Activated B cell treated with CpG ODN at 0.5 μM for 24 hours (primary cell): ENCODE measurements at regions not wholly inside any gene's neighbourhood (a gene's known extent, or its start where the extent isn't known, plus 50 kb on each side); places are given as distances from the start of the nearest gene placed in this dataset.

Experiments
- ATAC-seq: fragments of 200-7000 bp; cut with Tn5 transposase; one replicate; pipeline ENCODE4 v1.10.0; 2021; ENCODE audit warnings: low read depth, mild to moderate bottlenecking, moderate library complexity
- CTCF ChIA-PET: fragments of 350-600 bp; sonication (Branson Sonifier 250); formaldehyde crosslinking; loops from one replicate; lab custom pipeline; 2021; ENCODE audit warnings: antibody characterized with exemption; lab: Charles Lee
- POLR2A ChIA-PET: fragments of 350-600 bp; sonication (Branson Sonifier 250); formaldehyde crosslinking; loops from one replicate; lab custom pipeline; 2021; ENCODE audit warnings: antibody characterized with exemption; lab: Charles Lee
- DNase-seq: peaks from one replicate; pipeline ENCODE4 v3.0.0; 2022
- H3K27ac Mint-ChIP-seq: one replicate; pipeline ENCODE4 v1.8.0; 2020; ENCODE audit warnings: mixed read lengths
- H3K27me3 Mint-ChIP-seq: one replicate; pipeline ENCODE4 v1.8.0; 2021; ENCODE audit warnings: mixed read lengths
- H3K36me3 Mint-ChIP-seq: one replicate; pipeline ENCODE4 v1.8.0; 2021; ENCODE audit warnings: low read depth, mixed read lengths
- H3K4me1 Mint-ChIP-seq: one replicate; pipeline ENCODE4 v1.8.0; 2021; ENCODE audit warnings: mixed read lengths
- H3K4me3 Mint-ChIP-seq: one replicate; pipeline ENCODE4 v1.8.0; 2020; ENCODE audit warnings: mild to moderate bottlenecking, mixed read lengths
- H3K9me3 Mint-ChIP-seq: one replicate; pipeline ENCODE4 v1.8.0; 2020; ENCODE audit warnings: mixed read lengths
- intact Hi-C: fragments of 100-400 bp; cut with micrococcal nuclease; formaldehyde crosslinking; loops from one replicate; pipeline ENCODE4 v1.15.1; 2024
- TF ChIP-seq, protein P1 (sequence below): fragments of 200-600 bp; IDR thresholded peaks from one replicate; pipeline ENCODE4 v1.8.0; 2022; ENCODE audit warnings: antibody characterized with exemption, mild to moderate bottlenecking

GRCh38 chr3:193783166-193783896, 190.3 kb downstream of the OPA1 start:
- DNase-seq = no peak
- Mint-ChIP-seq H3K9me3 (no peaks in the 10 kb centered on the region), H3K36me3 (no peaks in the 10 kb centered on the region), H3K27me3 (peaks cover 32% of the 10 kb centered on the region), H3K4me3 (no peak overlapping the region), H3K27ac (no peak overlapping the region), H3K4me1 (peaks cover 5% of the 10 kb centered on the region)
- ChIA-PET POLR2A (no interaction called here), CTCF (interaction anchor here (5.5 to 7.2 kb wide), 2 partner anchors 354 to 533 kb away, joined by 62 to 97 read pairs; partner anchors contain the start of gene HES1)
- TF ChIP-seq, protein P1, sequence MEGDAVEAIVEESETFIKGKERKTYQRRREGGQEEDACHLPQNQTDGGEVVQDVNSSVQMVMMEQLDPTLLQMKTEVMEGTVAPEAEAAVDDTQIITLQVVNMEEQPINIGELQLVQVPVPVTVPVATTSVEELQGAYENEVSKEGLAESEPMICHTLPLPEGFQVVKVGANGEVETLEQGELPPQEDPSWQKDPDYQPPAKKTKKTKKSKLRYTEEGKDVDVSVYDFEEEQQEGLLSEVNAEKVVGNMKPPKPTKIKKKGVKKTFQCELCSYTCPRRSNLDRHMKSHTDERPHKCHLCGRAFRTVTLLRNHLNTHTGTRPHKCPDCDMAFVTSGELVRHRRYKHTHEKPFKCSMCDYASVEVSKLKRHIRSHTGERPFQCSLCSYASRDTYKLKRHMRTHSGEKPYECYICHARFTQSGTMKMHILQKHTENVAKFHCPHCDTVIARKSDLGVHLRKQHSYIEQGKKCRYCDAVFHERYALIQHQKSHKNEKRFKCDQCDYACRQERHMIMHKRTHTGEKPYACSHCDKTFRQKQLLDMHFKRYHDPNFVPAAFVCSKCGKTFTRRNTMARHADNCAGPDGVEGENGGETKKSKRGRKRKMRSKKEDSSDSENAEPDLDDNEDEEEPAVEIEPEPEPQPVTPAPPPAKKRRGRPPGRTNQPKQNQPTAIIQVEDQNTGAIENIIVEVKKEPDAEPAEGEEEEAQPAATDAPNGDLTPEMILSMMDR = no peak
- no peak for ATAC-seq
- intact Hi-C loops = no loop called here

GRCh38 chr3:193784822-193785221, 191.8 kb downstream of the OPA1 start:
- no peaks in the 10 kb centered on the region for H3K36me3 Mint-ChIP-seq
- peaks cover 21% of the 10 kb centered on the region for H3K27me3 Mint-ChIP-seq
- H3K4me3 Mint-ChIP-seq = no peak overlapping the region
- TF ChIP-seq, protein P1 = no peak
- CTCF ChIA-PET = interaction anchor here (1.9 to 7.2 kb wide), 3 partner anchors 352 to 559 kb away, joined by 5 to 62 read pairs (median 57); partner anchors contain the start of gene HES1
- intact Hi-C loops = loop anchor here (5.0 kb wide), 1 partner anchor 302 kb away; no protein-coding TSS in a partner anchor
- no peak for DNase-seq
- peaks cover 6% of the 10 kb centered on the region for H3K4me1 Mint-ChIP-seq
- ATAC-seq = no peak
- H3K9me3 Mint-ChIP-seq = no peaks in the 10 kb centered on the region
- H3K27ac Mint-ChIP-seq = no peak overlapping the region
- POLR2A ChIA-PET = interaction anchor here (0.5 kb wide), 1 partner anchor 350 kb away, joined by 4 read pairs; no protein-coding TSS in a partner anchor

- no peak for ATAC-seq
- Mint-ChIP-seq H3K27me3 (peaks cover 24% of the 10 kb centered on the region), H3K4me1 (peaks cover 16% of the 10 kb centered on the region), H3K9me3 (no peaks in the 10 kb centered on the region), H3K4me3 (no peak overlapping the region), H3K36me3 (no peaks in the 10 kb centered on the region), H3K27ac (no peak overlapping the region)
- CTCF ChIA-PET = interaction anchor here (1.4 to 6.8 kb wide), 5 partner anchors 8 to 527 kb away, joined by 3 to 57 read pairs (median 4); no protein-coding TSS in a partner anchor
- TF ChIP-seq, protein P1 = no peak
- POLR2A ChIA-PET = interaction anchor here (0.6 to 1.4 kb wide), 2 partner anchors 90 to 528 kb away, joined by 4 to 5 read pairs; no protein-coding TSS in a partner anchor
- DNase-seq = no peak
- intact Hi-C loops = loop anchor here (5.0 kb wide), 1 partner anchor 300 kb away; no protein-coding TSS in a partner anchor
Observed at GRCh38 chr3:193787496-193787870, 194.5 kb downstream of the OPA1 start.

DNA sequence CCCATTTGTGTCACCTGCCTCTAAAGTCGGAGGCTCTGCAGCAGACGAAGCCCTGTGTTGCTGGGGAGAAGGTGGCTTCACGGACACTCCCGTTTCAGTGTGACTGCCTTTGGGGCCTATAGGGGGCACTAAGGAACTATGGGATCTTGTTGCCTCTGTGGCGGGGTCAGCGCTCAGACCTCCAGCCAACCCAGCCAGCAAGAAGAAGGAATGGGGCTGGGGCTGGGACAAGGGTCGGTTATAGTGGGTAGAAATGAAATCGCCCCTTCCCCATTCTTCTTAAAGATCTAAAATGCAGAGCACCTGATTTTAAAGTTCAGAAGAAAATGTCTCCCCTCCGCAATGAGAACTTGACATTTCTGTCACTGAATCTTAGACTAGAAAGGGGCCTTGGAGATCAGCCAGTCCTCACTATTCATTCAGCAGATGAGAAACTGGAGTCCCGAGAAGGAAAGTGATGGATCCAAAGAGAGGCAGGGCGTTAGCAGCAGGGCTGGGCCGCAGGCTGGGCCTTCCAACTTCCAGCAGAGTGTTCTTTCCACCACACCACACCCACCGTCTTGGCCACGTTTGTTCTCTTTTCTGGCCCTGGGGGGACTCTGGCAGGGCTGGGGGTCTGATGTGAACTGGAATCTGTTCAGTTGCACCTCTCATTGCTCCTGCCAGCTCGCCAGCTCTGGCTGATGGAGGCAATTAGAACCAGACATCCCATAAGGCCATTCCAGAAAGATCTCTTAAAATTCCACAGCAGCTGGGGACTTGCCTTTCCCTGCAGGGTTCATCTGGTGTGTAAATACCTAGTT, 195.4 kb downstream of the OPA1 start:
- ATAC-seq (peak; percentile 98), DNase-seq (peak; percentile 36)
- POLR2A ChIA-PET = interaction anchor here (1.0 to 1.4 kb wide), 2 partner anchors 349 to 527 kb away, joined by 3 to 5 read pairs; no protein-coding TSS in a partner anchor
- CTCF ChIA-PET = interaction anchor here (1.1 to 6.8 kb wide), 6 partner anchors 9 to 526 kb away, joined by 3 to 57 read pairs (median 4); no protein-coding TSS in a partner anchor
- Mint-ChIP-seq H3K4me3 (no peak overlapping the region), H3K27me3 (peaks cover 25% of the 10 kb centered on the region), H3K4me1 (peaks cover 16% of the 10 kb centered on the region), H3K27ac (peak overlapping the region; percentile 15), H3K36me3 (no peaks in the 10 kb centered on the region), H3K9me3 (no peaks in the 10 kb centered on the region)
- TF ChIP-seq, protein P1 = peak; percentile 34
- intact Hi-C loops = loop anchor here (1.0 to 5.0 kb wide), 8 partner anchors 77 to 527 kb away; no protein-coding TSS in a partner anchor
